GM12878 (cell line): ENCODE measurements at regions not wholly inside any gene's neighbourhood (a gene's known extent, or its start where the extent isn't known, plus 50 kb on each side); places are given as distances from the start of the nearest gene placed in this dataset.

ENCODE experiments used
- IKZF1 ChIP-seq: fragments of 450-650 bp; conservative IDR thresholded peaks from 2 replicates; pipeline ENCODE4 v1.6.1; 2017; ENCODE audit warnings: antibody characterized with exemption, mild to moderate bottlenecking
- MTA2 ChIP-seq: fragments of 450-650 bp; IDR thresholded peaks from 2 replicates; pipeline ENCODE4 v1.6.1; 2016; ENCODE audit warnings: low read depth, mild to moderate bottlenecking, moderate library complexity
- MXI1 ChIP-seq: fragments of 150-350 bp; IDR thresholded peaks from 2 replicates; pipeline ENCODE4 v1.6.1; 2011; ENCODE audit warnings: low read depth, mild to moderate bottlenecking, inconsistent platforms, low read length, improper control_type of control experiment
- NR2C2 ChIP-seq: IDR thresholded peaks from 2 replicates; pipeline ENCODE4 v1.6.1; 2011; ENCODE audit warnings: borderline replicate concordance, low read depth; ENCODE audit not compliant: control insufficient read depth, insufficient read length
- POLR2A ChIP-seq: IDR thresholded peaks from 2 replicates; pipeline ENCODE4 v1.6.1; 2011; ENCODE audit warnings: low read depth, mild to moderate bottlenecking, low read length
- POU2F2 ChIP-seq: IDR thresholded peaks from 3 replicates; pipeline ENCODE4 v1.6.1; 2011; ENCODE audit warnings: low read depth, mild to moderate bottlenecking, low read length, borderline replicate concordance
- RAD21 ChIP-seq: IDR thresholded peaks from 2 replicates; pipeline ENCODE4 v1.6.1; 2011; ENCODE audit warnings: mild to moderate bottlenecking, low read depth, low read length, moderate library complexity; ENCODE audit not compliant: insufficient read depth
- RELA ChIP-seq: fragments of 450-650 bp; IDR thresholded peaks from 2 replicates; pipeline ENCODE4 v1.8.0; 2014; ENCODE audit warnings: borderline replicate concordance; ENCODE audit not compliant: partially characterized antibody
- RUNX3 ChIP-seq: IDR thresholded peaks from 2 replicates; pipeline ENCODE4 v1.6.1; 2012; ENCODE audit warnings: low read length, inconsistent platforms
- SMARCA5 ChIP-seq: fragments of 450-650 bp; IDR thresholded peaks from 2 replicates; pipeline ENCODE4 v1.6.1; 2017; ENCODE audit warnings: mild to moderate bottlenecking
- SMC3 ChIP-seq: IDR thresholded peaks from 2 replicates; pipeline ENCODE4 v1.6.1; 2011; ENCODE audit warnings: low read length, improper control_type of control experiment, borderline replicate concordance
- ZBED1 ChIP-seq: IDR thresholded peaks from 2 replicates; pipeline ENCODE4 v1.6.1; 2016; ENCODE audit warnings: borderline replicate concordance
- ZSCAN29 ChIP-seq: fragments of 450-650 bp; IDR thresholded peaks from 2 replicates; pipeline ENCODE4 v1.6.1; 2017; ENCODE audit warnings: mild to moderate bottlenecking, moderate library complexity
- TF ChIP-seq, protein P1 (sequence below), 3 experiments: IDR thresholded peaks in 2 of 3; conservative IDR thresholded peaks in 1 of 3; 2 replicates each; pipeline ENCODE4 v1.5.1; 2011; ENCODE audit warnings: low read depth in 3 of 3, low read length in 3 of 3, mild to moderate bottlenecking in 3 of 3, control low read depth in 2 of 3, moderate library complexity in 2 of 3, inconsistent platforms in 1 of 3, mixed read lengths in 1 of 3; ENCODE audit not compliant: control insufficient read depth in 2 of 3, insufficient read depth in 1 of 3; ENCODE audit errors: extremely low read depth in 1 of 3

DNA sequence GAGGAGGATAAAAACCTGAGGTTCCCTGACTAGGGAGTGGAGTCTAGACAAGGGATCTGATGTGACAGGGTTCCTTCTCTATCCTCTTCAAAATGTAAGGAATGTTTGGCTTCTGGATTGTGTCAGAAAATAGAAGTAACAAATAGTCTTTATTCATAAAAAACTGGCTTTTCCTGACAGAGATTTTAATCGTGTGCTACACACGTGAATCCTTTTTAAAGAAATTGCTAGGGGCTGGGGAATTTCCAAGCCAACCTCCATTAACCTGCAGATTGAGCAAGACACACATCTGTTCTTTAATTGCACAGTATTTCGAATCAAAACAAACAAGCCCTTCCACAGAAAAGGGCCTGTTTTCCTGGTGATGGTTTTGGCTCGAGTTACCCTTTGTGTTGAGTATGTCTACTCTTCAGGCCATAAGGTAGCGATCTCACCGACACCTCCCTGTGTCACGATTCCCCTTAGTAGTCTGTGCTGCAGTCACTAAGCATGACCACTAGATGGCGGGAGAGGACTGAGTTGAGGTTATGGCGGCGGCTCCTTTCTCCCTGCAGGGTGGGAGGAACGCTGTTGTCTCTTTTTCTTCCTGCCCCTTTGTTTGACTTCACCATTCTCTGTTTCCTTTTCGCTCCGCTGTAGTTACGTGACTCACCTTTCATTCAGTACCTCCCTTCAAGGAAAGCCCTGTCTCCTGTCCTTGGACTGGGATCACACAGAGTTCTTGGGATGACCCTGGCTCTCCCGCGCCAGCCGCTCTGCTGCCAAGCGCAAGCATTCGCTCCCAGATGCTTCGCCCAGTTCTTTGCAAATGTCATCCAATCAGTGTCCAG, 137.1 kb upstream of the SLC24A2 start (continued):
- TF ChIP-seq, protein P1, sequence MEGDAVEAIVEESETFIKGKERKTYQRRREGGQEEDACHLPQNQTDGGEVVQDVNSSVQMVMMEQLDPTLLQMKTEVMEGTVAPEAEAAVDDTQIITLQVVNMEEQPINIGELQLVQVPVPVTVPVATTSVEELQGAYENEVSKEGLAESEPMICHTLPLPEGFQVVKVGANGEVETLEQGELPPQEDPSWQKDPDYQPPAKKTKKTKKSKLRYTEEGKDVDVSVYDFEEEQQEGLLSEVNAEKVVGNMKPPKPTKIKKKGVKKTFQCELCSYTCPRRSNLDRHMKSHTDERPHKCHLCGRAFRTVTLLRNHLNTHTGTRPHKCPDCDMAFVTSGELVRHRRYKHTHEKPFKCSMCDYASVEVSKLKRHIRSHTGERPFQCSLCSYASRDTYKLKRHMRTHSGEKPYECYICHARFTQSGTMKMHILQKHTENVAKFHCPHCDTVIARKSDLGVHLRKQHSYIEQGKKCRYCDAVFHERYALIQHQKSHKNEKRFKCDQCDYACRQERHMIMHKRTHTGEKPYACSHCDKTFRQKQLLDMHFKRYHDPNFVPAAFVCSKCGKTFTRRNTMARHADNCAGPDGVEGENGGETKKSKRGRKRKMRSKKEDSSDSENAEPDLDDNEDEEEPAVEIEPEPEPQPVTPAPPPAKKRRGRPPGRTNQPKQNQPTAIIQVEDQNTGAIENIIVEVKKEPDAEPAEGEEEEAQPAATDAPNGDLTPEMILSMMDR (IDR thresholded peaks at IDR 0.05 in 2 of 3, conservative IDR thresholded peaks at IDR 0.05 in 1 of 3; ENCODE audit: control insufficient read depth in 2 of 3, extremely low read depth in 1 of 3, insufficient read depth in 1 of 3, low read depth in 3 of 3, low read length in 3 of 3) = peak; percentile 94 to 97 (median 96)
- TF ChIP-seq ZBED1 (peak; percentile 95), RAD21 (peak; percentile 98), ZSCAN29 (no peak), MXI1 (0 out of 2 replicates have a peak, but pooled peaks have one; percentile 29), MTA2 (0 out of 2 replicates have a peak, but pooled peaks have one; percentile 17), RUNX3 (peak; percentile 68), SMARCA5 (peak; percentile 78; the same call in 1 of the 2 replicates), RELA (peak; percentile 18), SMC3 (peak; percentile 91), POLR2A (no peak), NR2C2 (no peak), POU2F2 (peak; percentile 66; the same call in 1 of the 3 replicates), IKZF1 (peak; percentile 45; the same call in 1 of the 2 replicates)
